Astrocyte (in vitro differentiated cells and primary cell): ENCODE measurements at regions not wholly inside any gene's neighbourhood (a gene's known extent, or its start where the extent isn't known, plus 50 kb on each side); places are given as distances from the start of the nearest gene placed in this dataset.
"Not testable (repeated sequence)": the region's sequence is repeated elsewhere in the genome, so short reads cannot be mapped to it uniquely, and the experiment has no call there.

Experiments
- CTCF ChIP-seq: IDR thresholded peaks from 2 replicates; pipeline ENCODE4 v1.5.1; 2011; ENCODE audit warnings: low read depth, mild to moderate bottlenecking, inconsistent platforms, low read length, moderate library complexity; ENCODE audit not compliant: insufficient read depth
- EZH2 ChIP-seq: IDR thresholded peaks from 2 replicates; pipeline ENCODE4 v1.6.1; 2012; ENCODE audit warnings: mild to moderate bottlenecking, low read length, inconsistent platforms; ENCODE audit not compliant: insufficient read depth

GRCh38 chr9:63804205-63804604 is 1480.8 kb downstream of the FOXD4L5 start:
- not testable (repeated sequence) for TF ChIP-seq CTCF, EZH2
